ENCODE measurements at regions not wholly inside any gene's neighbourhood (a gene's known extent, or its start where the extent isn't known, plus 50 kb on each side); places are given as distances from the start of the nearest gene placed in this dataset.

- DNase-seq (ENCODE audit: extremely low spot score, insufficient read length, low read depth), result no peak
- FAIRE-seq, result no peak
Measured at GRCh38 chr10:8874268-8874667, 819.8 kb downstream of the GATA3 start.

- FAIRE-seq (no peak), DNase-seq (ENCODE audit: extremely low spot score, insufficient read length, low read depth) (no peak)
Measured at GRCh38 chr10:8874972-8875371, 820.5 kb downstream of the GATA3 start.

GRCh38 chr10:8876171-8876570, 821.7 kb downstream of the GATA3 start:
- DNase-seq (ENCODE audit: extremely low spot score, insufficient read length, low read depth) (no peak), FAIRE-seq (no peak)

- FAIRE-seq (no peak), DNase-seq (ENCODE audit: extremely low spot score, insufficient read length, low read depth) (no peak)
Measured at GRCh38 chr10:8889538-8889937, 835.0 kb downstream of the GATA3 start.

- FAIRE-seq, result no peak
Measured at GRCh38 chr10:8893102-8893501, 838.6 kb downstream of the GATA3 start.

GRCh38 chr10:8894148-8894547, 839.7 kb downstream of the GATA3 start:
- no peak for FAIRE-seq
- no peak for DNase-seq (ENCODE audit: extremely low spot score, insufficient read length, low read depth)

More at GRCh38 chr10:8893102-8893501, 838.6 kb downstream of the GATA3 start:
- no peak for DNase-seq (ENCODE audit: extremely low spot score, insufficient read length, low read depth)

GRCh38 chr10:8897769-8898168, 843.3 kb downstream of the GATA3 start:
- no peak for FAIRE-seq
- no peak for DNase-seq (ENCODE audit: extremely low spot score, insufficient read length, low read depth)

- no peak for FAIRE-seq
- no peak for DNase-seq (ENCODE audit: extremely low spot score, insufficient read length, low read depth)
Measured at GRCh38 chr10:8898745-8899330, 844.4 kb downstream of the GATA3 start.

GRCh38 chr10:8902926-8903325, 848.4 kb downstream of the GATA3 start:
- DNase-seq (ENCODE audit: extremely low spot score, insufficient read length, low read depth), result no peak
- no peak for FAIRE-seq

GRCh38 chr10:8908013-8908412, 853.5 kb downstream of the GATA3 start:
- no peak for FAIRE-seq
- no peak for DNase-seq (ENCODE audit: extremely low spot score, insufficient read length, low read depth)

- FAIRE-seq, result no peak
Measured at GRCh38 chr10:8910314-8910713, 855.8 kb downstream of the GATA3 start.

GRCh38 chr10:8911032-8911431, 856.5 kb downstream of the GATA3 start:
- FAIRE-seq (no peak), DNase-seq (ENCODE audit: extremely low spot score, insufficient read length, low read depth) (no peak)

More at GRCh38 chr10:8910314-8910713, 855.8 kb downstream of the GATA3 start:
- DNase-seq (ENCODE audit: extremely low spot score, insufficient read length, low read depth), result no peak

GRCh38 chr10:8912108-8912507, 857.6 kb downstream of the GATA3 start:
- DNase-seq (ENCODE audit: extremely low spot score, insufficient read length, low read depth) (no peak), FAIRE-seq (no peak)

GRCh38 chr10:8913720-8914119, 859.2 kb downstream of the GATA3 start:
- FAIRE-seq, result no peak
- no peak for DNase-seq (ENCODE audit: extremely low spot score, insufficient read length, low read depth)

GRCh38 chr10:8919280-8919679, 864.8 kb downstream of the GATA3 start:
- no peak for DNase-seq (ENCODE audit: extremely low spot score, insufficient read length, low read depth)
- FAIRE-seq, result no peak

- FAIRE-seq (no peak), DNase-seq (ENCODE audit: extremely low spot score, insufficient read length, low read depth) (no peak)
Measured at GRCh38 chr10:8921568-8921967, 867.1 kb downstream of the GATA3 start.

- FAIRE-seq, result no peak
Measured at GRCh38 chr10:8923096-8923495, 868.6 kb downstream of the GATA3 start.

GRCh38 chr10:8927705-8928104, 873.2 kb downstream of the GATA3 start:
- DNase-seq (ENCODE audit: extremely low spot score, insufficient read length, low read depth) (no peak), FAIRE-seq (no peak)

More at GRCh38 chr10:8923096-8923495, 868.6 kb downstream of the GATA3 start:
- DNase-seq (ENCODE audit: extremely low spot score, insufficient read length, low read depth), result no peak

- FAIRE-seq (no peak), DNase-seq (ENCODE audit: extremely low spot score, insufficient read length, low read depth) (no peak)
Measured at GRCh38 chr10:8946451-8946850, 892.0 kb downstream of the GATA3 start.

GRCh38 chr10:8950978-8951377, 896.5 kb downstream of the GATA3 start:
- no peak for FAIRE-seq
- no peak for DNase-seq (ENCODE audit: extremely low spot score, insufficient read length, low read depth)

GRCh38 chr10:8951440-8952089, 897.1 kb downstream of the GATA3 start:
- DNase-seq (ENCODE audit: extremely low spot score, insufficient read length, low read depth), result no peak
- no peak for FAIRE-seq

GRCh38 chr10:8956400-8956799, 901.9 kb downstream of the GATA3 start:
- FAIRE-seq (no peak), DNase-seq (ENCODE audit: extremely low spot score, insufficient read length, low read depth) (no peak)

Measured in GM18507 (cell line).